HepG2 (cell line): ENCODE measurements at regions not wholly inside any gene's neighbourhood (a gene's known extent, or its start where the extent isn't known, plus 50 kb on each side); places are given as distances from the start of the nearest gene placed in this dataset.

Experiments
- ATAC-seq: fragments of 200-7000 bp; cut with Tn5 transposase; 3 replicates; pipeline ENCODE4 v1.9.1; 2020; ENCODE audit warnings: mild to moderate bottlenecking, moderate library complexity
- BruUV-seq: library from RNA; stranded (reverse); fragments of 400-500 nt; replicated peaks from 2 replicates; lab custom pipeline; 2021; lab: Mats Ljungman, UMichigan
- CTCF ChIA-PET: fragments of 300-600 bp; formaldehyde crosslinking; extraction: SDS; loops from one replicate; lab custom pipeline; 2021; ENCODE audit warnings: low total read pairs, inconsistent platforms, low intra/inter-chr PET ratio; lab: Yijun Ruan, JAX
- POLR2A ChIA-PET: fragments of 350-600 bp; sonication (Branson Sonifier 250); formaldehyde crosslinking; loops from one replicate; lab custom pipeline; 2020; ENCODE audit warnings: antibody characterized with exemption, inconsistent platforms; lab: Yijun Ruan, JAX
- DNase-seq: peaks from one replicate; pipeline ENCODE4 v3.0.0-alpha.2; 2015; ENCODE audit warnings: low spot score
- FAIRE-seq: peaks from 3 replicates; lab custom pipeline; 2011; peaks lifted over from hg19 to GRCh38; lab: Jason Lieb, UNC
- H2AFZ ChIP-seq: one replicate; pipeline ENCODE4 v1.6.1; 2011; ENCODE audit warnings: low read length, inconsistent platforms
- H3K27ac ChIP-seq: fragments of 300-600 bp; 3 replicates; pipeline ENCODE4 v1.8.0; 2011; ENCODE audit warnings: mixed run types, mild to moderate bottlenecking, mixed read lengths, low read length, inconsistent platforms; ENCODE audit not compliant: insufficient read depth; ENCODE audit errors: extremely low read length
- H3K27me3 ChIP-seq, 2 experiments: fragments of 200-600 bp in 1 of 2; 2 replicates in 1 of 2; 3 replicates in 1 of 2; pipeline versions ENCODE4 v1.6.0 to v1.8.0; 2011; ENCODE audit warnings: low read length in 2 of 2, mild to moderate bottlenecking in 2 of 2, moderate library complexity in 2 of 2, inconsistent platforms in 1 of 2; ENCODE audit not compliant: insufficient read depth in 2 of 2, control insufficient read depth in 1 of 2
- H3K36me3 ChIP-seq, 2 experiments: fragments of 200-600 bp in 1 of 2; replicated peaks in 1 of 2; 2 replicates in 1 of 2; 3 replicates in 1 of 2; pipeline versions ENCODE4 v1.5.1 to v1.8.0; 2011; ENCODE audit warnings: low read length in 2 of 2, inconsistent platforms in 1 of 2; ENCODE audit not compliant: insufficient read depth in 2 of 2, control insufficient read depth in 1 of 2
- H3K4me1 ChIP-seq: 2 replicates; pipeline ENCODE4 v1.5.1; 2012; ENCODE audit warnings: low read length, inconsistent platforms; ENCODE audit not compliant: insufficient read depth
- H3K4me2 ChIP-seq: 2 replicates; pipeline ENCODE4 v1.6.0; 2011; ENCODE audit warnings: low read depth, low read length, inconsistent platforms
- H3K4me3 ChIP-seq, 3 experiments: fragments of 200-600 bp in 1 of 3; sonication (generic), shearing (Covaris generic) in 1 of 3; replicated peaks in 1 of 3; 2 replicates each; pipeline ENCODE4 v1.5.1; 2011 to 2016; ENCODE audit warnings: low read length in 3 of 3, inconsistent platforms in 2 of 3, low read depth in 2 of 3, mild to moderate bottlenecking in 2 of 3, control low read depth in 1 of 3, mixed read lengths in 1 of 3; ENCODE audit not compliant: insufficient read depth in 1 of 3
- H3K79me2 ChIP-seq: one replicate; pipeline ENCODE4 v1.6.1; 2011; ENCODE audit warnings: low read length, inconsistent platforms; ENCODE audit not compliant: insufficient read depth
- H3K9ac ChIP-seq: 2 replicates; pipeline ENCODE4 v1.6.0; 2011; ENCODE audit warnings: mild to moderate bottlenecking, low read depth, low read length, inconsistent platforms; ENCODE audit not compliant: insufficient read depth
- H3K9me3 ChIP-seq: 2 replicates; pipeline ENCODE4 v1.5.1; 2012; ENCODE audit warnings: mild to moderate bottlenecking, low read length
- H4K20me1 ChIP-seq: 2 replicates; pipeline ENCODE4 v1.6.0; 2011; ENCODE audit warnings: inconsistent platforms, mild to moderate bottlenecking, low read length, moderate library complexity; ENCODE audit not compliant: insufficient read depth
- CEBPB ChIP-seq: IDR thresholded peaks from 2 replicates; pipeline ENCODE4 v1.6.1; 2011; ENCODE audit warnings: low read depth, low read length, improper control_type of control experiment, borderline replicate concordance
- ETV6 ChIP-seq: sonication (generic); formaldehyde crosslinking; conservative IDR thresholded peaks from 2 replicates; pipeline ENCODE4 v1.4.0; 2020; ENCODE audit warnings: missing genetic modification reagents
- HMG20B ChIP-seq: conservative IDR thresholded peaks from 2 replicates; pipeline ENCODE4 v1.6.1; 2016; ENCODE audit warnings: missing genetic modification reagents, missing compliant biosample characterization
- TBX2 ChIP-seq: sonication (generic); formaldehyde crosslinking; IDR thresholded peaks from 2 replicates; pipeline ENCODE4 v1.5.0; 2020; ENCODE audit warnings: missing genetic modification reagents, mild to moderate bottlenecking, borderline replicate concordance
- ZNF30 ChIP-seq: sonication (generic); formaldehyde crosslinking; IDR thresholded peaks from 2 replicates; pipeline ENCODE4 v1.5.0; 2020; ENCODE audit warnings: mild to moderate bottlenecking, missing genetic modification reagents
- ZNF564 ChIP-seq: sonication (generic); formaldehyde crosslinking; IDR thresholded peaks from 2 replicates; pipeline ENCODE4 v1.8.1; 2023; ENCODE audit warnings: mild to moderate bottlenecking, missing genetic modification reagents
- ZNF737 ChIP-seq: sonication (generic); formaldehyde crosslinking; IDR thresholded peaks from 2 replicates; pipeline ENCODE4 v1.5.0; 2020; ENCODE audit warnings: missing genetic modification reagents, mild to moderate bottlenecking, borderline replicate concordance
- ZZZ3 ChIP-seq: sonication (generic); formaldehyde crosslinking; IDR thresholded peaks from 2 replicates; pipeline ENCODE4 v1.4.0; 2020; ENCODE audit warnings: missing genetic modification reagents, mild to moderate bottlenecking, borderline replicate concordance
- WGBS: methylation state at CpG from one replicate; pipeline ENCODE4 v1.1.6; 2017; ENCODE audit warnings: low lambda C conversion rate; 5-methylcytosine and 5-hydroxymethylcytosine counted together
- in situ Hi-C: cut with HindIII; loops from 2 replicates; pipeline ENCODE4 v1.10.0; 2017; ENCODE audit warnings: low pct_unique_long_range_greater_than_20kb; ENCODE audit not compliant: extremely low pct_ligation_motif_present
- intact Hi-C: fragments of 100-400 bp; cut with micrococcal nuclease; formaldehyde crosslinking; loops from one replicate; pipeline ENCODE4 v1.10.0; 2022; ENCODE audit not compliant: unreplicated experiment
- TF ChIP-seq, protein P1 (sequence below): IDR thresholded peaks from 2 replicates; pipeline ENCODE4 v1.6.1; 2016

- TF ChIP-seq TBX2 (CRISPR knock-in tag) (no peak), ETV6 (no peak), ZNF737 (CRISPR knock-in tag) (no peak)
- TF ChIP-seq, all 625 proteins: peak for 0
Observed at GRCh38 chr2:116988303-116988702, 826.2 kb upstream of the DDX18 start (continued).

GRCh38 chr2:117019357-117019756 is 795.1 kb upstream of the DDX18 start:
- BruUV-seq: no TSS peak
- H3K27ac ChIP-seq: no peak overlapping the region
- no peak overlapping the region for H3K4me2 ChIP-seq
- no peaks in the 10 kb centered on the region for H3K79me2 ChIP-seq
- H3K4me1 ChIP-seq: no peaks in the 10 kb centered on the region
- peaks cover 28% of the 10 kb centered on the region for H3K9me3 ChIP-seq
- ChIA-PET CTCF (no interaction called here), POLR2A (no interaction called here)
- H2AFZ ChIP-seq: no peak overlapping the region
- H3K4me3 ChIP-seq: no peak overlapping the region
- H4K20me1 ChIP-seq: no peaks in the 10 kb centered on the region
- TF ChIP-seq ZNF30 (no peak), CEBPB (peak; percentile 52; the same call in 1 of the 2 replicates), ZZZ3 (CRISPR knock-in tag) (no peak), HMG20B (no peak), ZNF737 (CRISPR knock-in tag) (no peak), ZNF564 (CRISPR knock-in tag) (no peak)
- TF ChIP-seq, protein P1, sequence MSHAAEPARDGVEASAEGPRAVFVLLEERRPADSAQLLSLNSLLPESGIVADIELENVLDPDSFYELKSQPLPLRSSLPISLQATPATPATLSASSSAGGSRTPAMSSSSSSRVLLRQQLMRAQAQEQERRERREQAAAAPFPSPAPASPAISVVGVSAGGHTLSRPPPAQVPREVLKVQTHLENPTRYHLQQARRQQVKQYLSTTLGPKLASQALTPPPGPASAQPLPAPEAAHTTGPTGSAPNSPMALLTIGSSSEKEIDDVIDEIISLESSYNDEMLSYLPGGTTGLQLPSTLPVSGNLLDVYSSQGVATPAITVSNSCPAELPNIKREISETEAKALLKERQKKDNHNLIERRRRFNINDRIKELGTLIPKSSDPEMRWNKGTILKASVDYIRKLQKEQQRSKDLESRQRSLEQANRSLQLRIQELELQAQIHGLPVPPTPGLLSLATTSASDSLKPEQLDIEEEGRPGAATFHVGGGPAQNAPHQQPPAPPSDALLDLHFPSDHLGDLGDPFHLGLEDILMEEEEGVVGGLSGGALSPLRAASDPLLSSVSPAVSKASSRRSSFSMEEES: no peak
- no peak for ATAC-seq
- intact Hi-C loops (no loop called here), in situ Hi-C loops (no loop called here)
- DNase-seq: no peak
- no peak overlapping the region for H3K9ac ChIP-seq
- no peak for FAIRE-seq
- H3K36me3 ChIP-seq: no peaks in the 10 kb centered on the region
- 0% methylated on average over 1 of the region's 1 CpG for WGBS
- H3K27me3 ChIP-seq: no peaks in the 10 kb centered on the region
